Activated CD4-positive, alpha-beta T cell treated with anti-CD3 and anti-CD28 coated beads for 36 hours (primary cell): ENCODE measurements at regions not wholly inside any gene's neighbourhood (a gene's known extent, or its start where the extent isn't known, plus 50 kb on each side); places are given as distances from the start of the nearest gene placed in this dataset.

Experiments used
- ATAC-seq: fragments of 200-7000 bp; cut with Tn5 transposase; one replicate; pipeline ENCODE4 v1.10.0; 2021; ENCODE audit warnings: mild to moderate bottlenecking, moderate library complexity
- CTCF ChIA-PET: fragments of 350-600 bp; sonication (Branson Sonifier 250); formaldehyde crosslinking; loops from one replicate; lab custom pipeline; 2021; ENCODE audit warnings: antibody characterized with exemption; lab: Charles Lee
- POLR2A ChIA-PET: fragments of 350-600 bp; sonication (Branson Sonifier 250); formaldehyde crosslinking; loops from one replicate; lab custom pipeline; 2021; ENCODE audit warnings: antibody characterized with exemption, inconsistent platforms; lab: Charles Lee
- DNase-seq: peaks from one replicate; pipeline ENCODE4 v3.0.0-alpha.2; 2020
- H3K27ac Mint-ChIP-seq: one replicate; pipeline ENCODE4 v1.8.0; 2021; ENCODE audit warnings: mixed read lengths
- H3K27me3 Mint-ChIP-seq: one replicate; pipeline ENCODE4 v1.8.0; 2021; ENCODE audit warnings: mixed read lengths
- H3K36me3 Mint-ChIP-seq: one replicate; pipeline ENCODE4 v1.8.0; 2021; ENCODE audit warnings: low read depth, mixed read lengths
- H3K4me1 Mint-ChIP-seq: one replicate; pipeline ENCODE4 v1.8.0; 2021; ENCODE audit warnings: mixed read lengths
- H3K4me3 Mint-ChIP-seq: one replicate; pipeline ENCODE4 v1.8.0; 2021; ENCODE audit warnings: mild to moderate bottlenecking, moderate library complexity, mixed read lengths
- H3K9me3 Mint-ChIP-seq: one replicate; pipeline ENCODE4 v1.8.0; 2021; ENCODE audit warnings: low read depth, mixed read lengths
- intact Hi-C, 2 experiments: fragments of 100-400 bp; cut with DNase I in 1 of 2; cut with micrococcal nuclease in 1 of 2; formaldehyde crosslinking; loops; one replicate each; pipeline versions ENCODE4 v1.14.2 to v1.15.1; 2022 to 2024; cut with DNase I, micrococcal nuclease

- H3K4me3 Mint-ChIP-seq, result no peak overlapping the region
Measured at GRCh38 chr6:85803721-85804120, 161.0 kb upstream of the SYNCRIP start.

GRCh38 chr6:85802162-85802561 is 159.5 kb upstream of the SYNCRIP start:
- Mint-ChIP-seq H3K4me3 (no peak overlapping the region), H3K27ac (no peak overlapping the region), H3K36me3 (no peaks in the 10 kb centered on the region), H3K4me1 (no peaks in the 10 kb centered on the region), H3K27me3 (peaks cover 6% of the 10 kb centered on the region), H3K9me3 (no peaks in the 10 kb centered on the region)
- DNase-seq (no peak), ATAC-seq (no peak)
- ChIA-PET POLR2A (no interaction called here), CTCF (no interaction called here)
- intact Hi-C loops, result no loop called here

More at GRCh38 chr6:85803721-85804120, 161.0 kb upstream of the SYNCRIP start:
- no peak overlapping the region for H3K27ac Mint-ChIP-seq
- H3K4me1 Mint-ChIP-seq, result no peaks in the 10 kb centered on the region
- no peaks in the 10 kb centered on the region for H3K36me3 Mint-ChIP-seq
- CTCF ChIA-PET, result no interaction called here
- H3K9me3 Mint-ChIP-seq, result peaks cover under 1% of the 10 kb centered on the region
- intact Hi-C loops, result no loop called here
- no peak for ATAC-seq
- no peak for DNase-seq
- POLR2A ChIA-PET, result no interaction called here
- peaks cover 4% of the 10 kb centered on the region for H3K27me3 Mint-ChIP-seq

GRCh38 chr6:85798931-85799652 is 156.4 kb upstream of the SYNCRIP start:
- intact Hi-C loops, result no loop called here
- Mint-ChIP-seq H3K36me3 (no peaks in the 10 kb centered on the region), H3K9me3 (no peaks in the 10 kb centered on the region), H3K27ac (no peak overlapping the region), H3K4me1 (no peaks in the 10 kb centered on the region), H3K27me3 (peaks cover 7% of the 10 kb centered on the region), H3K4me3 (no peak overlapping the region)
- no peak for ATAC-seq
- ChIA-PET CTCF (interaction anchor here (0.6 kb wide), 1 partner anchor 161 kb away, joined by 3 read pairs; no protein-coding TSS in a partner anchor), POLR2A (no interaction called here)
- DNase-seq, result no peak

- ChIA-PET POLR2A (no interaction called here), CTCF (no interaction called here)
- Mint-ChIP-seq H3K36me3 (no peaks in the 10 kb centered on the region), H3K27me3 (peaks cover 7% of the 10 kb centered on the region), H3K4me3 (no peak overlapping the region), H3K27ac (no peak overlapping the region), H3K4me1 (no peaks in the 10 kb centered on the region), H3K9me3 (no peaks in the 10 kb centered on the region)
- intact Hi-C loops, result no loop called here
- no peak for DNase-seq
- no peak for ATAC-seq
Measured at GRCh38 chr6:85797993-85798392, 155.3 kb upstream of the SYNCRIP start.

- Mint-ChIP-seq H3K4me3 (no peak overlapping the region), H3K36me3 (no peaks in the 10 kb centered on the region), H3K27me3 (peaks cover 7% of the 10 kb centered on the region), H3K4me1 (no peaks in the 10 kb centered on the region), H3K9me3 (no peaks in the 10 kb centered on the region), H3K27ac (no peak overlapping the region)
- ATAC-seq, result no peak
- ChIA-PET POLR2A (no interaction called here), CTCF (interaction anchor here (0.5 kb wide), 1 partner anchor 52 kb away, joined by 3 read pairs; no protein-coding TSS in a partner anchor)
- intact Hi-C loops, result no loop called here
- no peak for DNase-seq
Measured at GRCh38 chr6:85795945-85796344, 153.3 kb upstream of the SYNCRIP start.

- DNase-seq (no peak), ATAC-seq (no peak)
- peaks cover 6% of the 10 kb centered on the region for H3K9me3 Mint-ChIP-seq
- intact Hi-C loops, result no loop called here
- H3K36me3 Mint-ChIP-seq, result no peaks in the 10 kb centered on the region
- no peak overlapping the region for H3K4me3 Mint-ChIP-seq
- H3K27ac Mint-ChIP-seq, result no peak overlapping the region
- ChIA-PET POLR2A (no interaction called here), CTCF (interaction anchor here (0.6 kb wide), 1 partner anchor 539 kb away, joined by 3 read pairs; no protein-coding TSS in a partner anchor)
- peaks cover 8% of the 10 kb centered on the region for H3K27me3 Mint-ChIP-seq
- no peaks in the 10 kb centered on the region for H3K4me1 Mint-ChIP-seq
Measured at GRCh38 chr6:85792254-85792653, 149.6 kb upstream of the SYNCRIP start.

- ATAC-seq (no peak), DNase-seq (no peak)
- intact Hi-C loops, result no loop called here
- Mint-ChIP-seq H3K4me3 (no peak overlapping the region), H3K9me3 (peaks cover 13% of the 10 kb centered on the region), H3K36me3 (no peaks in the 10 kb centered on the region), H3K27ac (no peak overlapping the region), H3K4me1 (no peaks in the 10 kb centered on the region), H3K27me3 (peaks cover 15% of the 10 kb centered on the region)
- ChIA-PET CTCF (no interaction called here), POLR2A (no interaction called here)
Measured at GRCh38 chr6:85775883-85776282, 133.2 kb upstream of the SYNCRIP start.

GRCh38 chr6:85772641-85773040 is 130.0 kb upstream of the SYNCRIP start:
- no peak for DNase-seq
- peaks cover 18% of the 10 kb centered on the region for H3K27me3 Mint-ChIP-seq
- no peak overlapping the region for H3K27ac Mint-ChIP-seq
- ChIA-PET POLR2A (no interaction called here), CTCF (no interaction called here)
- no peaks in the 10 kb centered on the region for H3K4me1 Mint-ChIP-seq
- H3K4me3 Mint-ChIP-seq, result no peak overlapping the region
- no peak for ATAC-seq
- H3K36me3 Mint-ChIP-seq, result no peaks in the 10 kb centered on the region
- H3K9me3 Mint-ChIP-seq, result peaks cover 6% of the 10 kb centered on the region
- intact Hi-C loops, result no loop called here

- H3K4me1 Mint-ChIP-seq, result no peaks in the 10 kb centered on the region
- no peaks in the 10 kb centered on the region for H3K36me3 Mint-ChIP-seq
- no peak overlapping the region for H3K4me3 Mint-ChIP-seq
- H3K27me3 Mint-ChIP-seq, result peaks cover 15% of the 10 kb centered on the region
- intact Hi-C loops, result no loop called here
- ATAC-seq (no peak), DNase-seq (no peak)
- ChIA-PET POLR2A (no interaction called here), CTCF (no interaction called here)
- H3K9me3 Mint-ChIP-seq, result peaks cover under 1% of the 10 kb centered on the region
- H3K27ac Mint-ChIP-seq, result no peak overlapping the region
Measured at GRCh38 chr6:85771925-85772430, 129.3 kb upstream of the SYNCRIP start.

- DNase-seq (no peak), ATAC-seq (no peak)
- H3K36me3 Mint-ChIP-seq, result no peaks in the 10 kb centered on the region
- no peak overlapping the region for H3K27ac Mint-ChIP-seq
- no peak overlapping the region for H3K4me3 Mint-ChIP-seq
- ChIA-PET POLR2A (no interaction called here), CTCF (no interaction called here)
- no peaks in the 10 kb centered on the region for H3K9me3 Mint-ChIP-seq
- H3K27me3 Mint-ChIP-seq, result peaks cover 14% of the 10 kb centered on the region
- H3K4me1 Mint-ChIP-seq, result no peaks in the 10 kb centered on the region
- intact Hi-C loops, result no loop called here
Measured at GRCh38 chr6:85771455-85771854, 128.8 kb upstream of the SYNCRIP start.

- Mint-ChIP-seq H3K4me1 (no peaks in the 10 kb centered on the region), H3K36me3 (no peaks in the 10 kb centered on the region), H3K4me3 (no peak overlapping the region), H3K27ac (no peak overlapping the region), H3K9me3 (no peaks in the 10 kb centered on the region), H3K27me3 (peaks cover 2% of the 10 kb centered on the region)
- ChIA-PET POLR2A (interaction anchor here (0.6 kb wide), 1 partner anchor 650 kb away, joined by 7 read pairs; no protein-coding TSS in a partner anchor), CTCF (no interaction called here)
- ATAC-seq, result no peak
- intact Hi-C loops, result no loop called here
- no peak for DNase-seq
Measured at GRCh38 chr6:85764844-85765243, 122.2 kb upstream of the SYNCRIP start.

- H3K27ac Mint-ChIP-seq, result no peak overlapping the region
- ATAC-seq, result no peak
- H3K36me3 Mint-ChIP-seq, result no peaks in the 10 kb centered on the region
- intact Hi-C loops, result loop anchor here in 1 of 2 experiments (5.0 kb wide), 1 partner anchor 1100 kb away; no protein-coding TSS in a partner anchor
- H3K4me1 Mint-ChIP-seq, result no peaks in the 10 kb centered on the region
- ChIA-PET CTCF (no interaction called here), POLR2A (no interaction called here)
- H3K4me3 Mint-ChIP-seq, result no peak overlapping the region
- peaks cover 2% of the 10 kb centered on the region for H3K27me3 Mint-ChIP-seq
- no peak for DNase-seq
- no peaks in the 10 kb centered on the region for H3K9me3 Mint-ChIP-seq
Measured at GRCh38 chr6:85756982-85757381, 114.3 kb upstream of the SYNCRIP start.
